OCI-LY7 (cell line): ENCODE measurements at regions not wholly inside any gene's neighbourhood (a gene's known extent, or its start where the extent isn't known, plus 50 kb on each side); places are given as distances from the start of the nearest gene placed in this dataset.

Experiments used
- BruUV-seq: library from RNA; stranded (reverse); fragments of 400-500 nt; replicated peaks from 2 replicates; lab custom pipeline; 2021; lab: Mats Ljungman, UMichigan
- CTCF ChIA-PET: fragments of 300-600 bp; sonication (Branson Sonifier 250); formaldehyde crosslinking; loops from one replicate; lab custom pipeline; 2022; ENCODE audit warnings: antibody characterized with exemption; ENCODE audit not compliant: unreplicated experiment; lab: Charles Lee
- POLR2A ChIA-PET: fragments of 300-600 bp; sonication (Branson Sonifier 250); formaldehyde crosslinking; loops from one replicate; lab custom pipeline; 2022; ENCODE audit warnings: antibody characterized with exemption; lab: Charles Lee
- DNase-seq: peaks from one replicate; pipeline ENCODE4 v3.0.0-alpha.2; 2015; ENCODE audit warnings: low spot score
- H2AFZ ChIP-seq: fragments of 200-600 bp; sonication (generic), shearing (Covaris generic); 2 replicates; pipeline ENCODE4 v1.6.1; 2014; ENCODE audit warnings: mild to moderate bottlenecking, antibody characterized with exemption, low read length, moderate library complexity
- H3K27ac ChIP-seq: fragments of 200-600 bp; sonication (generic); 2 replicates; pipeline ENCODE4 v1.5.1; 2014; ENCODE audit warnings: mixed run types, low read depth, mild to moderate bottlenecking, moderate library complexity, low read length, inconsistent platforms; ENCODE audit not compliant: poor library complexity, severe bottlenecking
- H3K36me3 ChIP-seq: fragments of 200-600 bp; sonication (generic); 2 replicates; pipeline ENCODE4 v1.6.1; 2014; ENCODE audit warnings: mild to moderate bottlenecking, antibody characterized with exemption, low read length, moderate library complexity, mixed read lengths; ENCODE audit not compliant: insufficient read depth
- H3K4me1 ChIP-seq: fragments of 200-600 bp; sonication (generic); 2 replicates; pipeline ENCODE4 v1.5.1; 2014; ENCODE audit warnings: mild to moderate bottlenecking, low read length; ENCODE audit not compliant: insufficient read depth, poor library complexity, severe bottlenecking
- H3K4me2 ChIP-seq: fragments of 200-600 bp; sonication (generic); 2 replicates; pipeline ENCODE4 v1.6.1; 2014; ENCODE audit warnings: mild to moderate bottlenecking, low read length
- H3K4me3 ChIP-seq: fragments of 200-600 bp; sonication (generic); 2 replicates; pipeline ENCODE4 v1.5.1; 2014; ENCODE audit warnings: mild to moderate bottlenecking, low read depth, low read length; ENCODE audit not compliant: poor library complexity, severe bottlenecking
- H3K79me2 ChIP-seq: fragments of 200-600 bp; sonication (generic); 2 replicates; pipeline ENCODE4 v1.6.1; 2016; ENCODE audit warnings: low read depth, mild to moderate bottlenecking, low read length, moderate library complexity, mixed read lengths; ENCODE audit not compliant: insufficient read depth
- H3K9me2 ChIP-seq: fragments of 200-600 bp; sonication (generic); 2 replicates; pipeline ENCODE4 v1.6.1; 2016; ENCODE audit warnings: mild to moderate bottlenecking, low read length, mixed read lengths; ENCODE audit not compliant: insufficient read depth
- H3K9me3 ChIP-seq: fragments of 200-600 bp; sonication (generic); 2 replicates; pipeline ENCODE4 v1.6.1; 2014; ENCODE audit warnings: mild to moderate bottlenecking, mixed run types, low read length, mixed read lengths
- H4K20me1 ChIP-seq: fragments of 200-600 bp; sonication (generic); 2 replicates; pipeline ENCODE4 v1.6.1; 2014; ENCODE audit warnings: mild to moderate bottlenecking, antibody characterized with exemption, low read length, moderate library complexity, mixed read lengths; ENCODE audit not compliant: insufficient read depth
- CTCF ChIP-seq: fragments of 200-600 bp; sonication (generic); conservative IDR thresholded peaks from 2 replicates; pipeline ENCODE4 v1.5.1; 2014; ENCODE audit warnings: mild to moderate bottlenecking, antibody characterized with exemption, low read length, moderate library complexity, mixed read lengths
- EZH2phosphoT487 ChIP-seq: fragments of 200-600 bp; sonication (generic); IDR thresholded peaks from 2 replicates; pipeline ENCODE4 v1.6.1; 2018; ENCODE audit warnings: low read depth, borderline replicate concordance, mild to moderate bottlenecking, mixed run types, antibody characterized with exemption, low read length, moderate library complexity, mixed read lengths
- intact Hi-C: fragments of 100-400 bp; cut with micrococcal nuclease; formaldehyde crosslinking; loops from one replicate; pipeline ENCODE4 v1.10.0; 2022; ENCODE audit not compliant: unreplicated experiment

DNA sequence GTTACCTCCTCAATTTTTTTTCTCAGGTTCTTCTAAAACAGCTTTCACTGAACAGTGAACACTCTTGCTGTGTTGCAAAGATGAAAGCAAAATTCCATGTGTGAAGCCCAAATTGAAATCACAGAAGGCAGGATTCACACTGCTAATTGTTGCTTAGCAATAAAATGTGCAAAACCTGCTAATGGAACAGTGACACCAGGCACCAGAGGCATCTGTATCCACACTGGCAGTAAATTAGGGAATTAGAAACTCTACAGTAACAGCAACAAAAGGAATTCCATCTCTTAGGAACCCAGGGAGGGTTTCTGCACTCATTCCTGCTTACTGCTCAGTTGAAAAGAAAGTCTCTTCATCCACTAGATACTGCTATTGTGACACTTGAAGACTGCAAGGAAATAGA lies 202.3 kb downstream of the GXYLT1 start:
- Histone ChIP-seq H3K27ac (no peak overlapping the region), H3K9me3 (peaks cover 10% of the 10 kb centered on the region), H3K4me1 (no peaks in the 10 kb centered on the region), H2AFZ (no peak overlapping the region), H3K9me2 (no peaks in the 10 kb centered on the region), H3K4me3 (no peak overlapping the region), H3K79me2 (no peaks in the 10 kb centered on the region), H3K4me2 (no peak overlapping the region), H3K36me3 (no peaks in the 10 kb centered on the region), H4K20me1 (no peaks in the 10 kb centered on the region)
- intact Hi-C loops: no loop called here
- no peak for DNase-seq
- CTCF ChIA-PET: no interaction called here
- TF ChIP-seq CTCF (no peak), EZH2phosphoT487 (no peak)
- POLR2A ChIA-PET: interaction anchor here (1.3 kb wide), 1 partner anchor 25 kb away, joined by 6 read pairs; no protein-coding TSS in a partner anchor
- no TSS peak for BruUV-seq

DNA sequence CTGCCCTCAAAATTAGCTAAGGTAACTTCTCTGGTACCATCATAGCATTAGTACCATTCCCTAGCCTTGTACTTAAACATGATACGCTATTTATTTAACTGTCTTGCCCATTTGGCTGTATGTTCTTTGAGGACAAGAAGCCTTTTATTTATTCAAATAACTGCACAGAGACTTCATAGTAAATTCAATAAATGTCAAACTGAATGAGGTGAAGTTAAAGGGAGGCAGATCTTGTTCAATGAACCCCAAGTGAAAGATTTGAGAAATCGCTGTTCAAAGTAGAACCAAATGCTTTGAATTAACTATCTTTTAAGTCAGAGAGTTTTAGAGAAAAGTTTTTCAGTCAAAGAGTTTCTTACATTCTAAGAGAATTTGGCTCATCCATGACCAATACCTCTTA lies 203.6 kb downstream of the GXYLT1 start:
- no TSS peak for BruUV-seq
- ChIA-PET POLR2A (interaction anchor here (0.6 kb wide), 2 partner anchors 18 to 533 kb away, joined by 3 read pairs; no protein-coding TSS in a partner anchor), CTCF (no interaction called here)
- H3K27ac ChIP-seq: no peak overlapping the region
- no peak overlapping the region for H3K4me3 ChIP-seq
- no peak overlapping the region for H3K4me2 ChIP-seq
- intact Hi-C loops: no loop called here
- TF ChIP-seq EZH2phosphoT487: no peak
- TF ChIP-seq CTCF: no peak
- peaks cover 4% of the 10 kb centered on the region; the same call in 1 of the 2 replicates for H3K9me3 ChIP-seq
- H3K79me2 ChIP-seq: no peaks in the 10 kb centered on the region
- H4K20me1 ChIP-seq: no peaks in the 10 kb centered on the region
- H3K4me1 ChIP-seq: no peaks in the 10 kb centered on the region
- no peak overlapping the region for H2AFZ ChIP-seq
- no peak for DNase-seq
- H3K9me2 ChIP-seq: no peaks in the 10 kb centered on the region
- no peaks in the 10 kb centered on the region for H3K36me3 ChIP-seq

- DNase-seq: no peak
- Histone ChIP-seq H3K4me3 (no peak overlapping the region), H3K9me3 (no peaks in the 10 kb centered on the region), H3K9me2 (no peaks in the 10 kb centered on the region), H3K27ac (no peak overlapping the region), H4K20me1 (no peaks in the 10 kb centered on the region), H3K4me2 (no peak overlapping the region), H3K79me2 (no peaks in the 10 kb centered on the region), H3K36me3 (no peaks in the 10 kb centered on the region), H3K4me1 (no peaks in the 10 kb centered on the region), H2AFZ (no peak overlapping the region)
- CTCF ChIA-PET: no interaction called here
- no TSS peak for BruUV-seq
- no peak for TF ChIP-seq CTCF
- TF ChIP-seq EZH2phosphoT487: no peak
- intact Hi-C loops: no loop called here
- POLR2A ChIA-PET: interaction anchor here (0.6 to 1.1 kb wide), 3 partner anchors 18 to 533 kb away, joined by 3 read pairs; no protein-coding TSS in a partner anchor
These were observed 204.1 kb downstream of the GXYLT1 start for GRCh38 chr12:41940571-41940970.
